ENCODE measurements at regions not wholly inside any gene's neighbourhood (a gene's known extent, or its start where the extent isn't known, plus 50 kb on each side); places are given as distances from the start of the nearest gene placed in this dataset.

GRCh38 chr2:216774620-216775019 is 79.3 kb upstream of the IGFBP5 start:
- H3K27me3 Mint-ChIP-seq (ENCODE audit: insufficient read depth), result peaks cover 7% of the 10 kb centered on the region
- H3K36me3 Mint-ChIP-seq (ENCODE audit: low read depth), result no peaks in the 10 kb centered on the region
- no peaks in the 10 kb centered on the region for H3K9me3 Mint-ChIP-seq
- peak; percentile 83 for DNase-seq
- H3K4me1 Mint-ChIP-seq (ENCODE audit: low read depth), result peaks cover 22% of the 10 kb centered on the region
- TF ChIP-seq CTCF (IDR thresholded peaks at IDR 0.05), result no peak
- peak overlapping the region; percentile 97 for H3K27ac Mint-ChIP-seq
- H3K4me3 Mint-ChIP-seq, result peak overlapping the region; percentile 82

GRCh38 chr2:216774180-216774579 is 78.8 kb upstream of the IGFBP5 start:
- H3K9me3 Mint-ChIP-seq, result no peaks in the 10 kb centered on the region
- no peak for TF ChIP-seq CTCF (IDR thresholded peaks at IDR 0.05)
- peak overlapping the region; percentile 82 for H3K4me3 Mint-ChIP-seq
- H3K36me3 Mint-ChIP-seq (ENCODE audit: low read depth), result no peaks in the 10 kb centered on the region
- H3K4me1 Mint-ChIP-seq (ENCODE audit: low read depth), result peaks cover 22% of the 10 kb centered on the region
- peak overlapping the region; percentile 97 for H3K27ac Mint-ChIP-seq
- no peak for DNase-seq
- H3K27me3 Mint-ChIP-seq (ENCODE audit: insufficient read depth), result peaks cover 9% of the 10 kb centered on the region

GRCh38 chr2:216773072-216773471 is 77.7 kb upstream of the IGFBP5 start:
- Mint-ChIP-seq H3K9me3 (no peaks in the 10 kb centered on the region), H3K4me1 (ENCODE audit: low read depth) (peaks cover 22% of the 10 kb centered on the region), H3K4me3 (no peak overlapping the region), H3K36me3 (ENCODE audit: low read depth) (no peaks in the 10 kb centered on the region), H3K27ac (no peak overlapping the region), H3K27me3 (ENCODE audit: insufficient read depth) (peaks cover 16% of the 10 kb centered on the region)
- no peak for TF ChIP-seq CTCF (IDR thresholded peaks at IDR 0.05)
- DNase-seq, result no peak

DNA sequence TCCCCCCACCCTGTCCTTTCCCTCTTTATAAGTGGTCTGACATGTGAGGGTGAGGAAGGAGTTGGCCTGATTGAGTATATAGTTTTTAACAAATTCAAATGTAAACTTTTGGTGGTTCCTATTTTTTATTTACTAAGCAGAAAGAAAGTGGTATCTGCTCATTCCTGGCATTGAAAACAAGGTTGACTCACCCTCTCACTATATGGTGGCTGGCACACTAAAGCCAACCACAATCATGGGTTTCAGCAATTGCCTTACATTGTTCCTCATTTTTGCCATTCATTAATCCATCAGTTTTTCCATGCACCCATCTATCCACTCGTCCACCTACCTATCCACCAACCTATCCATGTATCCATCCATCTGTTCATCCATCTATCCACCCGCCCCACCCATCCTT is 75.4 kb upstream of the IGFBP5 start:
- no peak for DNase-seq
- H3K36me3 Mint-ChIP-seq (ENCODE audit: low read depth), result no peaks in the 10 kb centered on the region

DNA sequence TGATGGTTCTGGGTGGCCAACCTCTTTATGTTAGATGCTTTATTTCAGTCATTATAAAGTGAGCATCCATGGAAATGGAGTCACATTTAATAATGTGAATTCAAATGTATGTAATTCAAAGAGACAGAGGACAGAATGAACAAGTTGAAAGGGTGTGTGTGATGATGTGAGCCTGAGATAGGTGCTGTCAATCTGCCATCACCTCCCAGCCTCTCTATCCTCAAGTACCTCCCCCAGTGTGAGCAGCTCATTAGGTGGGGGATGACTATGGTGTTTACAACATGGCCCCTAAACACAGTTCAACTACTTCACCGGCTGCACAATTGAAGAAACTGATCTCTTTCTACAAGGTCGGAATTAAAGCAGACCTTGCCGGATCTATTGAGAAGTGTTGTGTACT is 74.7 kb upstream of the IGFBP5 start:
- no peak overlapping the region for H3K4me3 Mint-ChIP-seq
- no peak for DNase-seq
- TF ChIP-seq CTCF (IDR thresholded peaks at IDR 0.05), result no peak
- peaks cover 33% of the 10 kb centered on the region for H3K27me3 Mint-ChIP-seq (ENCODE audit: insufficient read depth)
- H3K4me1 Mint-ChIP-seq (ENCODE audit: low read depth), result peaks cover 14% of the 10 kb centered on the region
- no peaks in the 10 kb centered on the region for H3K9me3 Mint-ChIP-seq
- no peak overlapping the region for H3K27ac Mint-ChIP-seq
- no peaks in the 10 kb centered on the region for H3K36me3 Mint-ChIP-seq (ENCODE audit: low read depth)

More for the DNA sequence above, 75.4 kb upstream of the IGFBP5 start:
- Mint-ChIP-seq H3K9me3 (no peaks in the 10 kb centered on the region), H3K4me3 (no peak overlapping the region), H3K27ac (no peak overlapping the region), H3K27me3 (ENCODE audit: insufficient read depth) (peaks cover 27% of the 10 kb centered on the region), H3K4me1 (ENCODE audit: low read depth) (peaks cover 21% of the 10 kb centered on the region)
- TF ChIP-seq CTCF (IDR thresholded peaks at IDR 0.05), result no peak

DNA sequence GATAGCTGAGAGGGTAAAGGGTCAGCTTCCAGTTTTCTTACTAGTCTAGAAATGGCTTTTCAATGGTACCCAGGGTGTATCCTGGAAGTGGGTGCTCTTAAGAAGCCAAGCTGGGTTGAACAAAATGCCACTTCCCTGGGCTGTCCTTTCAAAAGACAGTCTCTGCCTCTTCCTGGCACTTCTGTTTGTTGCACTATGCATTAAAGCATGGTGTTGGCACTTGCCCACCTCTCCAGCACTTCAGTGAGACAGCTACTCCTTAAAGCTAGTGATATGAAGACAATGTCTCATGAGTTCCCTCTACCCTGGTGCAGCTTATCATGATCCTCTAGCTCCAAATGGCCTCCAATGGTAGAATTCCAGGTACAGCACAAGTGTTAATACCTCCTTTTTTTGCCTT is 74.3 kb upstream of the IGFBP5 start:
- Mint-ChIP-seq H3K9me3 (no peaks in the 10 kb centered on the region), H3K4me1 (ENCODE audit: low read depth) (peaks cover 10% of the 10 kb centered on the region), H3K36me3 (ENCODE audit: low read depth) (no peaks in the 10 kb centered on the region), H3K4me3 (no peak overlapping the region), H3K27ac (no peak overlapping the region), H3K27me3 (ENCODE audit: insufficient read depth) (peaks cover 36% of the 10 kb centered on the region)
- DNase-seq, result no peak
- TF ChIP-seq CTCF (IDR thresholded peaks at IDR 0.05), result no peak

All from HFFc6 (cell line).